22Rv1 (cell line): ENCODE measurements at regions not wholly inside any gene's neighbourhood (a gene's known extent, or its start where the extent isn't known, plus 50 kb on each side); places are given as distances from the start of the nearest gene placed in this dataset.

ENCODE experiments used
- CTCF ChIP-seq: fragments of 450-650 bp; IDR thresholded peaks from 2 replicates; pipeline ENCODE4 v1.5.1; 2017; ENCODE audit warnings: mild to moderate bottlenecking
- ZFX ChIP-seq: fragments of 450-650 bp; IDR thresholded peaks from 2 replicates; pipeline ENCODE4 v1.6.1; 2017; ENCODE audit warnings: antibody characterized with exemption, borderline replicate concordance

GRCh38 chr7:54429111-54429510 is 113.1 kb upstream of the VSTM2A start:
- TF ChIP-seq CTCF (no peak), ZFX (no peak)
